ENCODE measurements at regions not wholly inside any gene's neighbourhood (a gene's known extent, or its start where the extent isn't known, plus 50 kb on each side); places are given as distances from the start of the nearest gene placed in this dataset.

GRCh38 chr10:52424341-52424740, 110.3 kb downstream of the DKK1 start:
- TF ChIP-seq MAX (IDR thresholded peaks at IDR 0.05; ENCODE audit: low read depth, low read length) (no peak), CTCF (IDR thresholded peaks at IDR 0.05; ENCODE audit: low read depth, low read length) (no peak), POLR2A (IDR thresholded peaks at IDR 0.05; ENCODE audit: extremely low read depth, insufficient read length) (no peak)

Measured in NB4 (cell line).